Thyroid gland (tissue), 4 donors: ENCODE measurements at regions not wholly inside any gene's neighbourhood (a gene's known extent, or its start where the extent isn't known, plus 50 kb on each side); places are given as distances from the start of the nearest gene placed in this dataset.

Experiments
- POLR2A ChIP-seq, 2 donors: fragments of 450-650 bp; IDR thresholded peaks; one replicate each; pipeline ENCODE4 v1.6.1; 2017; ENCODE audit warnings: antibody characterized with exemption in 2 of 2, mild to moderate bottlenecking in 2 of 2, moderate library complexity in 1 of 2
- TF ChIP-seq, protein P1 (sequence below), 6 experiments: fragments of 200-600 bp in 3 of 6; fragments of 450-650 bp in 3 of 6; sonication (generic) in 3 of 6; IDR thresholded peaks; one replicate each; pipeline ENCODE4 v1.5.1; 2016 to 2019; ENCODE audit warnings: antibody characterized with exemption in 6 of 6, mild to moderate bottlenecking in 2 of 6, inconsistent platforms in 1 of 6, moderate library complexity in 1 of 6

DNA sequence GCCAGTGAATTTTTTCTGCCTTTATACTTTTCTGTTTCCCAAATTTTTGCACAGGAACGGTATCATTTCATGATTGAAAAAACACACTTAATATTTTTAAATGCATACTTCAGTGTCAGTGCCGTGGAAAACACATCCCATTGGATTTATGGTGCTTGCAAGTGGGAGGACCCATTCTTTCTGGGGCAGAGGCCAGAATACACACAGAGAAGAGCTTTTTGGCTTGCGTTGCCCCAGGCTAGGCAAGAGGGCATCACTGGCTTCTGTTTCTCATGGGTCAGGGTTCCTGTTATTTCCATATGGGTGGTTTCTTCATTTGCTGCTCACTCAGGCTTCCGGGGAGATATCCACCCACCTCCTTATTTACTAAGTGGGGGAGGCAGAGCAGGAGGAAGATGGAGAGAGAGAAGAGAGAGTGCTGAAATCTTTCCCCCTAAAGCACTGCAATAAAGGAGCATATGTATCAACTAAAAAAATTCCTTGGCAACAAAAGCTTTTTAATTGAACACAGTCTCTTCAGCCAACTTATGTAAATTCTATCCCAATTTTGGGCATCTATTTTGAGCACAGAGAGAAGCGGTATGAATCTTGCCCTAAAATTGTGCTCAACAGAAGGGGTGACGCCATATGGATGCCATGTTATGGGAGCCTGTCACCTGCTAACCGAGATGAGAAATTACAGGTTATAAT lies 66.0 kb upstream of the KIRREL3 start:
- TF ChIP-seq, protein P1, sequence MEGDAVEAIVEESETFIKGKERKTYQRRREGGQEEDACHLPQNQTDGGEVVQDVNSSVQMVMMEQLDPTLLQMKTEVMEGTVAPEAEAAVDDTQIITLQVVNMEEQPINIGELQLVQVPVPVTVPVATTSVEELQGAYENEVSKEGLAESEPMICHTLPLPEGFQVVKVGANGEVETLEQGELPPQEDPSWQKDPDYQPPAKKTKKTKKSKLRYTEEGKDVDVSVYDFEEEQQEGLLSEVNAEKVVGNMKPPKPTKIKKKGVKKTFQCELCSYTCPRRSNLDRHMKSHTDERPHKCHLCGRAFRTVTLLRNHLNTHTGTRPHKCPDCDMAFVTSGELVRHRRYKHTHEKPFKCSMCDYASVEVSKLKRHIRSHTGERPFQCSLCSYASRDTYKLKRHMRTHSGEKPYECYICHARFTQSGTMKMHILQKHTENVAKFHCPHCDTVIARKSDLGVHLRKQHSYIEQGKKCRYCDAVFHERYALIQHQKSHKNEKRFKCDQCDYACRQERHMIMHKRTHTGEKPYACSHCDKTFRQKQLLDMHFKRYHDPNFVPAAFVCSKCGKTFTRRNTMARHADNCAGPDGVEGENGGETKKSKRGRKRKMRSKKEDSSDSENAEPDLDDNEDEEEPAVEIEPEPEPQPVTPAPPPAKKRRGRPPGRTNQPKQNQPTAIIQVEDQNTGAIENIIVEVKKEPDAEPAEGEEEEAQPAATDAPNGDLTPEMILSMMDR (IDR thresholded peaks at IDR 0.05), result no peak
- TF ChIP-seq POLR2A (IDR thresholded peaks at IDR 0.05), result no peak
